SK-N-SH treated with all-trans-retinoic acid at 6 μM for 48 hours (cell line): ENCODE measurements at regions not wholly inside any gene's neighbourhood (a gene's known extent, or its start where the extent isn't known, plus 50 kb on each side); places are given as distances from the start of the nearest gene placed in this dataset.

Experiments used
- ATAC-seq: fragments of 200-7000 bp; cut with Tn5 transposase; 3 replicates; pipeline ENCODE4 v1.9.1; 2020; ENCODE audit warnings: mild to moderate bottlenecking, moderate library complexity
- ARNTL ChIP-seq: fragments of 450-650 bp; formaldehyde crosslinking; IDR thresholded peaks from 2 replicates; pipeline ENCODE4 v1.5.0; 2020; ENCODE audit warnings: low read depth, mild to moderate bottlenecking, moderate library complexity, borderline replicate concordance
- BACH2 ChIP-seq: fragments of 250-450 bp; sonication (Bioruptor Pico); IDR thresholded peaks from 2 replicates; pipeline ENCODE4 v1.9.0; 2021; ENCODE audit warnings: mild to moderate bottlenecking, borderline replicate concordance
- CREB5 ChIP-seq: fragments of 250-450 bp; sonication (Bioruptor Pico); IDR thresholded peaks from 2 replicates; pipeline ENCODE4 v1.5.1; 2020; ENCODE audit warnings: low read depth, mild to moderate bottlenecking, moderate library complexity
- GLIS3 ChIP-seq: fragments of 250-450 bp; sonication (Bioruptor Pico); IDR thresholded peaks from 2 replicates; pipeline ENCODE4 v1.5.0; 2020; ENCODE audit warnings: mild to moderate bottlenecking, moderate library complexity
- ISL1 ChIP-seq: fragments of 250-450 bp; sonication (Bioruptor Pico); IDR thresholded peaks from 2 replicates; pipeline ENCODE4 v2.1.2; 2022; ENCODE audit warnings: mild to moderate bottlenecking, moderate library complexity
- OSR1 ChIP-seq: fragments of 250-450 bp; sonication (Bioruptor Pico); IDR thresholded peaks from 2 replicates; pipeline ENCODE4 v1.8.0; 2022; ENCODE audit warnings: moderate library complexity, mild to moderate bottlenecking, inconsistent platforms
- PPARA ChIP-seq: fragments of 250-450 bp; sonication (Bioruptor Pico); IDR thresholded peaks from 2 replicates; pipeline ENCODE4 v1.5.0; 2020; ENCODE audit warnings: mild to moderate bottlenecking, borderline replicate concordance
- SNAI2 ChIP-seq: fragments of 250-450 bp; sonication (Bioruptor Pico); IDR thresholded peaks from 2 replicates; pipeline ENCODE4 v1.5.0; 2020; ENCODE audit warnings: mild to moderate bottlenecking, moderate library complexity
- TCF4 ChIP-seq: fragments of 250-450 bp; sonication (Bioruptor Pico); IDR thresholded peaks from 2 replicates; pipeline ENCODE4 v1.8.0; 2021; ENCODE audit warnings: mild to moderate bottlenecking, moderate library complexity, borderline replicate concordance
- TOX ChIP-seq: fragments of 250-450 bp; sonication (Bioruptor Pico); IDR thresholded peaks from 2 replicates; pipeline ENCODE4 v1.8.0; 2021; ENCODE audit warnings: mild to moderate bottlenecking, moderate library complexity, borderline replicate concordance
- ZC3H10 ChIP-seq: fragments of 250-450 bp; sonication (Bioruptor Pico); IDR thresholded peaks from 2 replicates; pipeline ENCODE4 v1.5.1; 2021; ENCODE audit warnings: mild to moderate bottlenecking, moderate library complexity
- ZFP3 ChIP-seq: fragments of 250-450 bp; sonication (Bioruptor Pico); IDR thresholded peaks from 2 replicates; pipeline ENCODE4 v1.5.0; 2020; ENCODE audit warnings: mild to moderate bottlenecking, moderate library complexity
- ZNF565 ChIP-seq: fragments of 450-650 bp; formaldehyde crosslinking; conservative IDR thresholded peaks from 2 replicates; pipeline ENCODE4 v1.5.0; 2020; ENCODE audit warnings: low read depth, mild to moderate bottlenecking, moderate library complexity
- TF ChIP-seq, protein P1 (sequence below): fragments of 250-450 bp; sonication (Bioruptor Pico); IDR thresholded peaks from 2 replicates; pipeline ENCODE4 v1.8.0; 2020; ENCODE audit warnings: mild to moderate bottlenecking, moderate library complexity, borderline replicate concordance
- TF ChIP-seq, protein P2 (sequence below): fragments of 250-450 bp; sonication (Bioruptor Pico); IDR thresholded peaks from 2 replicates; pipeline ENCODE4 v1.8.0; 2021; ENCODE audit warnings: low read depth, mild to moderate bottlenecking, moderate library complexity, borderline replicate concordance
- TF ChIP-seq, protein P3 (sequence below): fragments of 250-450 bp; sonication (Bioruptor Pico); IDR thresholded peaks from 2 replicates; pipeline ENCODE4 v1.5.1; 2021; ENCODE audit warnings: mild to moderate bottlenecking, moderate library complexity

GRCh38 chr15:47445723-47446392 lies 271.4 kb upstream of the SEMA6D start:
- TF ChIP-seq OSR1 (CRISPR knock-in tag) (no peak), TCF4 (CRISPR knock-in tag) (no peak), ZC3H10 (CRISPR knock-in tag) (no peak)
- ATAC-seq, result no peak

GRCh38 chr15:47460795-47461573 lies 256.3 kb upstream of the SEMA6D start:
- no peak for TF ChIP-seq ISL1 (CRISPR knock-in tag)
- no peak for TF ChIP-seq ZFP3 (CRISPR knock-in tag)
- TF ChIP-seq, protein P1, sequence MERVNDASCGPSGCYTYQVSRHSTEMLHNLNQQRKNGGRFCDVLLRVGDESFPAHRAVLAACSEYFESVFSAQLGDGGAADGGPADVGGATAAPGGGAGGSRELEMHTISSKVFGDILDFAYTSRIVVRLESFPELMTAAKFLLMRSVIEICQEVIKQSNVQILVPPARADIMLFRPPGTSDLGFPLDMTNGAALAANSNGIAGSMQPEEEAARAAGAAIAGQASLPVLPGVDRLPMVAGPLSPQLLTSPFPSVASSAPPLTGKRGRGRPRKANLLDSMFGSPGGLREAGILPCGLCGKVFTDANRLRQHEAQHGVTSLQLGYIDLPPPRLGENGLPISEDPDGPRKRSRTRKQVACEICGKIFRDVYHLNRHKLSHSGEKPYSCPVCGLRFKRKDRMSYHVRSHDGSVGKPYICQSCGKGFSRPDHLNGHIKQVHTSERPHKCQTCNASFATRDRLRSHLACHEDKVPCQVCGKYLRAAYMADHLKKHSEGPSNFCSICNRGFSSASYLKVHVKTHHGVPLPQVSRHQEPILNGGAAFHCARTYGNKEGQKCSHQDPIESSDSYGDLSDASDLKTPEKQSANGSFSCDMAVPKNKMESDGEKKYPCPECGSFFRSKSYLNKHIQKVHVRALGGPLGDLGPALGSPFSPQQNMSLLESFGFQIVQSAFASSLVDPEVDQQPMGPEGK, result no peak
- no peak for TF ChIP-seq GLIS3 (CRISPR knock-in tag)
- no peak for TF ChIP-seq SNAI2 (CRISPR knock-in tag)
- TF ChIP-seq PPARA (CRISPR knock-in tag), result no peak
- TF ChIP-seq OSR1 (CRISPR knock-in tag), result no peak
- no peak for TF ChIP-seq ZNF565 (CRISPR knock-in tag)
- TF ChIP-seq, protein P2, sequence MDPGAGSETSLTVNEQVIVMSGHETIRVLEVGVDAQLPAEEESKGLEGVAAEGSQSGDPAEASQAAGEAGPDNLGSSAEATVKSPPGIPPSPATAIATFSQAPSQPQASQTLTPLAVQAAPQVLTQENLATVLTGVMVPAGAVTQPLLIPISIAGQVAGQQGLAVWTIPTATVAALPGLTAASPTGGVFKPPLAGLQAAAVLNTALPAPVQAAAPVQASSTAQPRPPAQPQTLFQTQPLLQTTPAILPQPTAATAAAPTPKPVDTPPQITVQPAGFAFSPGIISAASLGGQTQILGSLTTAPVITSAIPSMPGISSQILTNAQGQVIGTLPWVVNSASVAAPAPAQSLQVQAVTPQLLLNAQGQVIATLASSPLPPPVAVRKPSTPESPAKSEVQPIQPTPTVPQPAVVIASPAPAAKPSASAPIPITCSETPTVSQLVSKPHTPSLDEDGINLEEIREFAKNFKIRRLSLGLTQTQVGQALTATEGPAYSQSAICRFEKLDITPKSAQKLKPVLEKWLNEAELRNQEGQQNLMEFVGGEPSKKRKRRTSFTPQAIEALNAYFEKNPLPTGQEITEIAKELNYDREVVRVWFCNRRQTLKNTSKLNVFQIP, result no peak
- no peak for TF ChIP-seq TCF4 (CRISPR knock-in tag)
- no peak for TF ChIP-seq CREB5 (CRISPR knock-in tag)
- no peak for TF ChIP-seq BACH2 (CRISPR knock-in tag)
- TF ChIP-seq, protein P3, sequence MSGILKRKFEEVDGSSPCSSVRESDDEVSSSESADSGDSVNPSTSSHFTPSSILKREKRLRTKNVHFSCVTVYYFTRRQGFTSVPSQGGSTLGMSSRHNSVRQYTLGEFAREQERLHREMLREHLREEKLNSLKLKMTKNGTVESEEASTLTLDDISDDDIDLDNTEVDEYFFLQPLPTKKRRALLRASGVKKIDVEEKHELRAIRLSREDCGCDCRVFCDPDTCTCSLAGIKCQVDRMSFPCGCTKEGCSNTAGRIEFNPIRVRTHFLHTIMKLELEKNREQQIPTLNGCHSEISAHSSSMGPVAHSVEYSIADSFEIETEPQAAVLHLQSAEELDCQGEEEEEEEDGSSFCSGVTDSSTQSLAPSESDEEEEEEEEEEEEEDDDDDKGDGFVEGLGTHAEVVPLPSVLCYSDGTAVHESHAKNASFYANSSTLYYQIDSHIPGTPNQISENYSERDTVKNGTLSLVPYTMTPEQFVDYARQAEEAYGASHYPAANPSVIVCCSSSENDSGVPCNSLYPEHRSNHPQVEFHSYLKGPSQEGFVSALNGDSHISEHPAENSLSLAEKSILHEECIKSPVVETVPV (CRISPR knock-in tag), result no peak
- no peak for TF ChIP-seq ARNTL (CRISPR knock-in tag)
- no peak for TF ChIP-seq TOX (CRISPR knock-in tag)
- ATAC-seq, result no peak; the same call in 1 of the 3 replicates

- TF ChIP-seq ISL1 (CRISPR knock-in tag), result peak; percentile 57; the same call in 1 of the 2 replicates
- no peak for TF ChIP-seq SNAI2 (CRISPR knock-in tag)
- peak; percentile 56 for ATAC-seq
Observed at GRCh38 chr15:47461652-47462141, 255.6 kb upstream of the SEMA6D start.

GRCh38 chr15:47466357-47466756 lies 250.9 kb upstream of the SEMA6D start:
- peak; percentile 85 for ATAC-seq
- TF ChIP-seq GLIS3 (CRISPR knock-in tag) (no peak), ZFP3 (CRISPR knock-in tag) (0 out of 2 replicates have a peak, but pooled peaks have one; percentile 5), CREB5 (CRISPR knock-in tag) (peak; percentile 89), BACH2 (CRISPR knock-in tag) (no peak), ARNTL (CRISPR knock-in tag) (no peak), ISL1 (CRISPR knock-in tag) (peak; percentile 96), SNAI2 (CRISPR knock-in tag) (no peak)
- TF ChIP-seq, protein P1, result peak; percentile 83; the same call in 1 of the 2 replicates
